Activated CD8-positive, alpha-beta memory T cell treated with anti-CD3 and anti-CD28 coated beads, Interleukin-2, amount 50 U/mL, for 24 hours (primary cell): ENCODE measurements at regions not wholly inside any gene's neighbourhood (a gene's known extent, or its start where the extent isn't known, plus 50 kb on each side); places are given as distances from the start of the nearest gene placed in this dataset.
A peak's percentile ranks its signal among the peaks of the same experiment; 100 is the strongest.

Experiments
- DNase-seq: peaks from one replicate; pipeline ENCODE4 v3.0.0-alpha.2; 2020; ENCODE audit errors: extremely low read depth

GRCh38 chr7:106196460-106197021, 84.4 kb upstream of the SYPL1 start:
- no peak for DNase-seq

- no peak for DNase-seq
Observed at GRCh38 chr7:106193661-106194060, 81.5 kb upstream of the SYPL1 start.

GRCh38 chr7:106190589-106191330, 78.6 kb upstream of the SYPL1 start:
- no peak for DNase-seq

- no peak for DNase-seq
Observed at GRCh38 chr7:106187613-106188350, 75.7 kb upstream of the SYPL1 start.

- no peak for DNase-seq
Observed at GRCh38 chr7:106185719-106186118, 73.6 kb upstream of the SYPL1 start.

GRCh38 chr7:106183952-106184351, 71.8 kb upstream of the SYPL1 start:
- DNase-seq: no peak

- no peak for DNase-seq
Observed at GRCh38 chr7:106182904-106183303, 70.8 kb upstream of the SYPL1 start.

- DNase-seq: no peak
Observed at GRCh38 chr7:106181658-106182265, 69.7 kb upstream of the SYPL1 start.

- no peak for DNase-seq
Observed at GRCh38 chr7:106180721-106181120, 68.6 kb upstream of the SYPL1 start.

- no peak for DNase-seq
Observed at GRCh38 chr7:106179256-106179655, 67.1 kb upstream of the SYPL1 start.

GRCh38 chr7:106178593-106179134, 66.6 kb upstream of the SYPL1 start:
- no peak for DNase-seq

GRCh38 chr7:106177738-106178592, 65.9 kb upstream of the SYPL1 start:
- DNase-seq: no peak

GRCh38 chr7:106177300-106177690, 65.2 kb upstream of the SYPL1 start:
- no peak for DNase-seq

- DNase-seq: peak; percentile 46
Observed at GRCh38 chr7:106176414-106177299, 64.5 kb upstream of the SYPL1 start.

- DNase-seq: no peak
Observed at GRCh38 chr7:106175507-106175906, 63.4 kb upstream of the SYPL1 start.

GRCh38 chr7:106170651-106171050, 58.5 kb upstream of the SYPL1 start:
- no peak for DNase-seq

- DNase-seq: no peak
Observed at GRCh38 chr7:106169821-106170610, 57.9 kb upstream of the SYPL1 start.

- no peak for DNase-seq
Observed at GRCh38 chr7:106167439-106168136, 55.5 kb upstream of the SYPL1 start.
